Natural killer cell treated with Interleukin-12 subunit alpha and Interleukin-12 subunit beta and Interleukin-15 and Interleukin-18, amount 100 ng/mL, for 72 hours (primary cell): ENCODE measurements at regions not wholly inside any gene's neighbourhood (a gene's known extent, or its start where the extent isn't known, plus 50 kb on each side); places are given as distances from the start of the nearest gene placed in this dataset.

ENCODE experiments used
- ATAC-seq, 2 donors: fragments of 150-1000 bp; cut with Tn5 transposase in 1 of 2; sonication (Bioruptor Pico), chemical (Tn5 transposase) in 1 of 2; 2 replicates each; pipeline ENCODE4 v1.10.0; 2021
- DNase-seq: peaks from one replicate; pipeline ENCODE4 v3.0.0; 2022; ENCODE audit warnings: low spot score
- H3K27ac Mint-ChIP-seq, 2 donors: 1 replicate in 1 of 2; 2 replicates in 1 of 2; pipeline ENCODE4 v1.8.0; 2022; ENCODE audit warnings: mixed read lengths in 2 of 2, mild to moderate bottlenecking in 1 of 2, moderate library complexity in 1 of 2
- H3K27me3 Mint-ChIP-seq, 2 donors: 1 replicate in 1 of 2; 2 replicates in 1 of 2; pipeline ENCODE4 v1.8.0; 2022; ENCODE audit warnings: mixed read lengths in 2 of 2
- H3K36me3 Mint-ChIP-seq: one replicate; pipeline ENCODE4 v1.8.0; 2022; ENCODE audit warnings: mixed read lengths
- H3K4me1 Mint-ChIP-seq, 2 donors: 1 replicate in 1 of 2; 2 replicates in 1 of 2; pipeline ENCODE4 v1.8.0; 2022; ENCODE audit warnings: low read depth in 2 of 2, mixed read lengths in 2 of 2, mild to moderate bottlenecking in 1 of 2
- H3K4me3 Mint-ChIP-seq: one replicate; pipeline ENCODE4 v1.8.0; 2022; ENCODE audit warnings: mixed read lengths
- H3K9me3 Mint-ChIP-seq: 2 replicates; pipeline ENCODE4 v1.8.0; 2022; ENCODE audit warnings: mixed read lengths

DNA sequence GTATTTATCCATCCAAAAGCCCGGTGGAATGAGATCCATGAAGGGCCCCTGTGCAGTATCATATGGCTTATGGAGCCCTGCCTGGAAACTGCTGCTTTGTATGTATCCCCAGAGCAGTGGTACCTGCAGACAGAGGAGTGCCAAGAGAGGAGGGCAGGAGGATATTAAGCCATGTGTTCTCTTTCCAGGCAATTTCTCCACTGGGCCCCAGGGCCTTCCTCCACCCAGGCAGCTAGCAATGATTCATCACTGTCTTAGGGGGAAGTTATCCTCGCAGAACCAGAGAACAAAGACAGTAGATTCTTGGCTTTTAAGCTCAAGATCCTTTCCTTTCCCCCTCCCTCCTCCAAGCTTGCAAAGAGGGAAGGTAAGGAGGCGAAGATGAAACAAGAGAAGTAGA, 98.1 kb downstream of the LRRC30 start:
- Mint-ChIP-seq H3K4me3 (no peak overlapping the region), H3K27ac (no peak overlapping the region), H3K9me3 (peaks cover 3% of the 10 kb centered on the region), H3K4me1 (no peaks in the 10 kb centered on the region), H3K27me3 (no peaks in the 10 kb centered on the region), H3K36me3 (no peaks in the 10 kb centered on the region)
- DNase-seq (no peak), ATAC-seq (no peak)

DNA sequence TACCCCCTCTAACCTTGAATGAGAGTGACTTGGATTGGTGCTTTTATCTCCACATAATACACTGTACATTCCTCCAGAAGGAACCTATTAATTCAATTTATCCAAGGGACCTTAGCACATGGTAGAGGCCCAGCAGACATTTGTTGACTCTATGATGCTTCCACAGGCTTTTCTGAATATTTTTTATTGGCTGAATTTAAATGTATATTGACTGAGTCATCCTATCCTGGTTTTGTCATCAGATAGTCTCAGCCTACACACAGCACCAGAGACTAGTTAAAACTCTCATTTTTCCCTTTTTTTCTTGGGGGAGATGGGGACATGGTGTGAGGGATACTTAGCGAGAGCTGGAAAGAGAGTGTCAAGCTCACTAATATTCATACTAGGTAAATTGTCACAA, 101.6 kb downstream of the LRRC30 start:
- no peaks in the 10 kb centered on the region for H3K4me1 Mint-ChIP-seq
- H3K27ac Mint-ChIP-seq: no peak overlapping the region
- H3K4me3 Mint-ChIP-seq: no peak overlapping the region
- no peak for DNase-seq
- no peaks in the 10 kb centered on the region for H3K36me3 Mint-ChIP-seq
- peaks cover 1% of the 10 kb centered on the region for H3K9me3 Mint-ChIP-seq
- ATAC-seq: no peak
- no peaks in the 10 kb centered on the region for H3K27me3 Mint-ChIP-seq

DNA sequence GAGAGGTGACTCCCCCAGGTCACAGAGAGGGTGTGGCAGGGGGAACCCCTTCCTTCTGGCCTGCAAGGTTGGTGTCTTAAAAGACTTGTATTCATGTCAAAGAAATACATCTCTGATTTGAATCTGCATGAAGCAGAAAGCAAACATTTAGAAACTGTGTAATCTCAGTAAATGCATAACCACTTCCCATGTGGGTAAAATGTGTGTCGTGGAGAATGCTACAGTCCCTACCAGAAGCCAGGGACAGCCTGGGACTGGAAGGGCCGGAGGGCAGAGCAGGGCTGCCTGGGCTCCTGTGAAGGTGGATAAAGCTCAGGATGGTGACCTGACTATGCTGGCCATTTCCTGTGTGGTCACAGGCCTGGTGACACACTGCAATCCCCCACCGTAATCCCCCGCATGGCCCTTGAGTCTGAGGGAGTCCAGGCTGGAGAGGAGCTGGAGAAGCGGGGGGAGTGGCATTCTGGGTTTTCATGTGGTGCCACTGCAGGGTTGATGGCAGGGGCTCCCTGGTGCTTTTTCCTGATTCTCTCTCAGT, 102.2 kb downstream of the LRRC30 start:
- no peak overlapping the region for H3K4me3 Mint-ChIP-seq
- H3K27ac Mint-ChIP-seq: no peak overlapping the region
- DNase-seq (no peak), ATAC-seq (no peak)
- H3K4me1 Mint-ChIP-seq: no peaks in the 10 kb centered on the region
- no peaks in the 10 kb centered on the region for H3K36me3 Mint-ChIP-seq
- no peaks in the 10 kb centered on the region for H3K9me3 Mint-ChIP-seq
- no peaks in the 10 kb centered on the region for H3K27me3 Mint-ChIP-seq

DNA sequence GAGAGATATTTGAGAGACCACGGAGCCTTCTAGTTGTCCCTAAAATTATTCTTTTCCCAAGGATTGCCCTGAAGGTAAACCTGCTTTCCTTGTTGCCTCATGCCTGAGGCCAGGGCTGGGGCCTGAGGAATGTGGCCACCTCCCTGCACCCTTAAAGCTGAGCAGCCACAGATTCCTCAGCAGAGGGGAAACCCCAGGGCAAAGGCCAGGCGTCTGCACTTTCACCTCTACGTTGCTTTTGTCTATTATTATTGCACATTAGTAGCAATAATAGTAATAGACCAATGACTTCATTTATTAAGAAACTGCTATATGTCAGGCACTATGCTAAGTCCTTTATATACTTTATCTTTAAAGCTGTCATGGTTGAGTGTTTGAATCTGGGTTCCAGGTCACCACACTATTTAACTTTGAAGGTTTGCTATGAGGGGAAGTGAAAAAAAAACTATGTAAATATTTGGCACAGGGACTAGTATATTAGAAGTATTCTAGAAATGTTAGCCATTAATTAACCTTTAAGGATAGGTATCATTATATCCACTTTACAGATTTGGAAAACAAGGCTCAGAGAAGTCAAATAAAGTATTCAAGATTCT, 104.2 kb downstream of the LRRC30 start:
- Mint-ChIP-seq H3K27me3 (no peaks in the 10 kb centered on the region), H3K4me1 (no peaks in the 10 kb centered on the region), H3K27ac (no peak overlapping the region), H3K4me3 (no peak overlapping the region), H3K36me3 (no peaks in the 10 kb centered on the region), H3K9me3 (no peaks in the 10 kb centered on the region)
- ATAC-seq (no peak), DNase-seq (no peak)

DNA sequence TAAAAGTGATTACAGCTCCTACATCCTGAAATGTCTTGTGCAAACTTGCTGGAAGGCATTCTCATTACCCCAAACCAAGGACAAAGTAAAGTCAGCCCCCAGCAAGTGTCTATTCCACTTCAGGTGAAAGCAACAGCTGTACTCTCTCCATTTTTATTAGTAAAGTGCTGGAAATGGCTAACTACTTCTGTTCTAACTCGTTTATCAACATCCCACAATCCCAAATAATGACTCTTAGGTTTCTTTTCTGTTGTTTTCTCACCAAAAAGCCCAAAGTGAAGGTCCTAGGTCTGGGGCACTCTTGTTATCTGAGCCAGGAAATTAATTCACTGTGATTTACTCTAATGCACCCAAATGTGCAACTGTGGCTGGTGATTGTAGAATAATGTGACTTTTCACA, 105.7 kb downstream of the LRRC30 start:
- no peaks in the 10 kb centered on the region for H3K4me1 Mint-ChIP-seq
- no peaks in the 10 kb centered on the region for H3K36me3 Mint-ChIP-seq
- H3K4me3 Mint-ChIP-seq: no peak overlapping the region
- no peaks in the 10 kb centered on the region for H3K27me3 Mint-ChIP-seq
- ATAC-seq (no peak), DNase-seq (no peak)
- H3K9me3 Mint-ChIP-seq: no peaks in the 10 kb centered on the region
- no peak overlapping the region for H3K27ac Mint-ChIP-seq

DNA sequence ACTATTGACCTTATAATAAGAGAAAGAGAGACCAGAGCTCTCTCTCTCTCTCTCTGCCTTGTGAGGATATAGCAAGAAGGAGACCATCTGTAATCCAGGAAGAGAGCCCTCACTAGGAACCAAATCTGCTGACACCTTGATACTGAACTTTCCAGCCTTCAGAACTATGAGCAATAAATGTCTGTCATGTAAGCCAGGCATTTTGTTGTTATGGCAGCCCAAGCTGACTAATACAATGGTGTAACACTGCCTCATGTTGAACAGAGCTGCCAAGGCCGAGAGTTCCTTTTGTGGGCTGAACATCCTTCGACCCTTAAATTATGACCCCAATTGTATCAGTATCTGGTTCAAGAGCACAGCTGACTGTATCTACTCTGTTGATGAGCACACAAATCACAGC, 108.0 kb downstream of the LRRC30 start:
- H3K4me3 Mint-ChIP-seq: no peak overlapping the region
- no peaks in the 10 kb centered on the region for H3K4me1 Mint-ChIP-seq
- no peaks in the 10 kb centered on the region for H3K27me3 Mint-ChIP-seq
- no peaks in the 10 kb centered on the region for H3K36me3 Mint-ChIP-seq
- no peak overlapping the region for H3K27ac Mint-ChIP-seq
- DNase-seq (no peak), ATAC-seq (no peak)
- no peaks in the 10 kb centered on the region for H3K9me3 Mint-ChIP-seq

DNA sequence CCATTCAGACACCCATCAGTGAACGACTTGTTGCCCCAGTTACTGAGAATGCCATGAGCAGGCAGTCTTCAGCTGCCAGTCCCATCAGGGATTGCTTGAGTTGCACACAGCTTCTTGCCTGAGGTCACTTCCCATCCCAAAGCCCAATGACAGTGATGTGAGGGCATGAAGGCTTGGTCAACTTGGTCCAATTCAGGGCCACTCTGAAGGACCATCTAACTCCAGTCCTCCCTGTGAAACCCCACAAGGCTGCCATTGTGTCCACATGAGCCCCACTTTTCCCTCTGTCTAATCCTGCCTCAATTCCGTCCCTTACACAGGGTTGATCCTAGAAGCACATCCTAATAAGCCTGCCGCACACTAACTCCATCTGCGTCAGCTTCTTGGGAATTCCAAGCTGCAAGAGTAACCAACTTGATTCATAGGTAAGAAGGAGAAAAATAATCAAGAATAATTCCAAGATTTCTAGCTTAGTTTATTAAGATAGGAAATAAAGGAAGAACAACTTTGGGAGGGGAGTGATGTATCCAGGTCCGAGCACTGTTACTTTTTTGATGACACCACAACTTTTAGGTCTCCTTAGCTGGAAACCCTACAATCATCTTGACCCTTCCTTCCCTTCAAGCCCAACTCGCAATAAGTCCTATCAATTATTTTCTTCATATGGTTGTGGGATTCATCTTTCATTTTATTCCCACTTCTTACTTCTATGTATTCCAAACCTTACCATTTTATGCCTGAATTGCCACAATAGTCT, 110.9 kb downstream of the LRRC30 start:
- H3K27me3 Mint-ChIP-seq: no peaks in the 10 kb centered on the region
- H3K36me3 Mint-ChIP-seq: no peaks in the 10 kb centered on the region
- H3K27ac Mint-ChIP-seq: no peak overlapping the region
- no peaks in the 10 kb centered on the region for H3K9me3 Mint-ChIP-seq
- no peak overlapping the region for H3K4me3 Mint-ChIP-seq
- ATAC-seq (no peak), DNase-seq (no peak)
- no peaks in the 10 kb centered on the region for H3K4me1 Mint-ChIP-seq

DNA sequence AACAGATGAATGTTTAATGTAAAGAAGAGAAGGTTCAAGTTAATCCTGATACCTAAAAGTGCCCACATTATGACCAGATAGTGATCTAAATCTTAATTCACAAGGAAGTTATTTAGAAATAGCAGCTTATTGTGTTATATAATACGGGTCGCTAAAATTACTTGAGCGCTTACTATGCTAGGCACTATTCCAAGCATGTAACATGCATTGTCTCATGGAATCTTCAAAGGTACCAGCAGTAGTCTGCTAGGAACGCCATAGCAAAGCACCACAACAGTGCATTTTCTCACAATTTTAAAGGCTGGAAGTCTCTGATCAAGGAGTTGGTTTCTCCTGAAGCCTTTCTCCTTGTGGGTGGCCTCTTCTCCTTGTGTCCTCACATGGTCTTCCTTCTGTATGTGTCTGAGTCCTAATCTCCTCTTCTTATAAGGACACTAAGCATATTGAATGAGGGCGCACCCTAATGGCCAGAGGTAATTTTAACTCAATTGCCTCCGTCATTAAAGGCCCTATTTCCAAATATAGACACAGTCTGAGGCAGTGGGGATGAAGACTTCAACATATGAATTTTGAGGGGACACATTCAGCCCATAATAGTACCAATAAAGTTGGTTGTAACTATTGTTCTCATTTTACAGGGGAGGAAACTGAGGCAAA, 118.4 kb downstream of the LRRC30 start:
- Mint-ChIP-seq H3K4me3 (no peak overlapping the region), H3K36me3 (no peaks in the 10 kb centered on the region), H3K27ac (no peak overlapping the region), H3K4me1 (no peaks in the 10 kb centered on the region), H3K9me3 (no peaks in the 10 kb centered on the region), H3K27me3 (no peaks in the 10 kb centered on the region)
- ATAC-seq (no peak), DNase-seq (no peak)

DNA sequence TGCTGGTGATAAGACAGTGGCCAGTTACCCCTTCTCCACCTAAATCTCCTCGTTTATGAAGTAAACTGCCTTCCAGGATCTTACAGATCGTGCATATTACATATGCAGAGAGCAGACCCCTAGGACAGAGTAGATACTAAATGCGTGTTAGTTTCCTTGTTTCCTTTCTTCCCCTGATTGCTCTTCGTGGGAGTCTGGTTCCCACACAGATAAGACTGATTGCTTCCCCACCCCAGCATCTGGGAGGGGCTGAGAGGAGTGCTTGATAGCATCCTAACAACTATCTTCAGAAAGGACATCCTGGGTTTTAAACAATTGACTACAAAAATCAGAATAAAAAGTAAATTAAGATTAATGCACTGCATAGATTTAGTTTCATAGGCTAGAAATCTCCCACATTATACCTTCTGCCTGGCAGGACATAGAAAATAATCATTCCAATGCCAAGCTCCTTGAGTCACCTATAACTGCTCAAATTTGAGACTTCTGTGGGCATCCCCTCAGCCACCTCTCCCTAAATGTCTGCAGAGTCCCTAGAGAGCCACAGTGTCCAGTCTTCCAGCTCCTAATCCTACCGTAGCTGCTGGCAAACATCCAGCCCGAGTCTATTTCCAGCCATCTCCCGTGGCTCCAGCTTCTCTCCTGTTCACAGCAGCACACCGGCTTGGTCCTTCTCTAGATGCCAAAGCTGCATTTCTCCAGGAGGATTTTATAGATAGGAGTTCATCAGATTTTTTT, 128.3 kb downstream of the LRRC30 start:
- Mint-ChIP-seq H3K9me3 (no peaks in the 10 kb centered on the region), H3K27ac (no peak overlapping the region), H3K4me1 (no peaks in the 10 kb centered on the region), H3K27me3 (no peaks in the 10 kb centered on the region), H3K36me3 (no peaks in the 10 kb centered on the region), H3K4me3 (no peak overlapping the region)
- ATAC-seq (no peak), DNase-seq (no peak)

DNA sequence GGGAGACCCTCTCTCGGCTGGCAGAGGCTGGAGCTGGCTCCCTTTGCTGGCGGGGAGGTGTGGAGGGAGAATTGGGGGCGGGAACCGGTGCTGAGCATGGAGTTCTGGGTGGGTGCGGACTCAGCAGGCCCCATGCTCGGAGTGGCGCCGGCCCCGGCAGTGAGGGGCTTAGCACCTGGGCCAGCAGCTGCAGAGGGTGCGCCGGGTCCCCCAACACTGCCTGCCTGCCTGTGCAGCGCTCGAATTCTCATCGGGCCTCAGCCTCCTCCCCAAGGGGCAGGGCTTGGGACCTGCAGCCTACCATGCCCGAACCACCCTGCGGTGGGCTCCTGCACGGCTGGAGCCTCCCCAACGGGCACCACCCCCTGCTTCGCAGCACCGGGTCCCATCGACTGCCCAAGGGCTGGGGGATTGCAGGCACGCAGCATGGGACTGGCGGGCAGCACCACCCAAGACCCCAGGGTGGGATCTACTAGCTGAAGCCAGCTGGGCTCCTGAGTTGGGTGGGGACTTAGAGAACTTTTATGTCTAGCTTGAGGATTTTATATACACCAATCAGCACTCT, 129.8 kb downstream of the LRRC30 start:
- Mint-ChIP-seq H3K27ac (no peak overlapping the region), H3K4me1 (no peaks in the 10 kb centered on the region)
- DNase-seq: no peak

DNA sequence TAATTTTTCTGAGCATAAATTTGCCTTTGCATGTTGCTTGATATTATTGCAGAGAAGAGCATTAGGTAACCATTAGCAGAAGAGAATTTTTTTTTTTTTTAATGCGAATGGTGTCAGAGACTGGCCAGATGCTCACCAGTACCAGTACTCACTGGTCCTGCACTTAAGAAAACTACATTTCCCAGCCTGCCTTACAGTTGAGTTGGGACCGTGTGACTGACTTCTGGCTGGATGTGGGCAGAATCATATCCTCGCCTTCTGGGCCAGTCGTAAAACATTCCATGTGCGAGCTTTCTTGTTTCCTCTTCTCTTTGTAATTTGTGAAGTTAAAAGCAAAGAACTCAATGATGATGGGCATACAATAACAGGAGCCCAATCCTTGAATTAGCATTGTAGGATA, 132.4 kb downstream of the LRRC30 start:
- Mint-ChIP-seq H3K9me3 (peaks cover 3% of the 10 kb centered on the region), H3K36me3 (no peaks in the 10 kb centered on the region), H3K27me3 (peaks cover 0 to 2% of the 10 kb centered on the region in 2 donors), H3K4me3 (no peak overlapping the region), H3K4me1 (no peaks in the 10 kb centered on the region), H3K27ac (no peak overlapping the region)
- DNase-seq: no peak
- no peak for ATAC-seq

More for the DNA sequence above, 129.8 kb downstream of the LRRC30 start:
- Mint-ChIP-seq H3K36me3 (no peaks in the 10 kb centered on the region), H3K9me3 (peaks cover 3% of the 10 kb centered on the region), H3K27me3 (peaks cover 0 to 2% of the 10 kb centered on the region in 2 donors), H3K4me3 (no peak overlapping the region)
- ATAC-seq: peak in 1 of 2 donors; percentile 36

DNA sequence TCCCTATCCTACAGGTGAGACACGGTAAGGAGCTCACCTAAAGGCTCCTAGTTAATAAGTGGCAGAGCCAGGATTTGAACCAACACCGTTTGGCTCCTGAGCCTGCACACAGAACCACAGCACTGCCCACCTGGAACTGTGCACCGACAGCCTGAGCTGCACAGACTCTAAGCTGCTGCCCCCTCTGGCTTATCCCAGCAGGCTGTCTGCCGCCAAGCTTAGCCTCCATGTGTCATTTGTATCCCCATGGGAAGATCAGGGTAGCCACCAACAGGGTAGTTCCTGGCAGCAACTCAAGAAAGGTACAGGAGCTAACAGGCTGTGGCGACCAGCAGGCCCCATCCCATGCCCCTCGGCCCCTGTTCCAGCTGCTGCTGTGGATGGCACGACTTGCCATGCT, 135.7 kb downstream of the LRRC30 start:
- H3K27me3 Mint-ChIP-seq: peaks cover 0 to 2% of the 10 kb centered on the region in 2 donors
- H3K4me3 Mint-ChIP-seq: no peak overlapping the region
- peaks cover 0 to 4% of the 10 kb centered on the region in 2 donors for H3K4me1 Mint-ChIP-seq
- DNase-seq (no peak), ATAC-seq (peak in 1 of 2 donors; percentile 48)
- H3K27ac Mint-ChIP-seq: no peak overlapping the region
- H3K9me3 Mint-ChIP-seq: peaks cover 3% of the 10 kb centered on the region
- no peaks in the 10 kb centered on the region for H3K36me3 Mint-ChIP-seq

DNA sequence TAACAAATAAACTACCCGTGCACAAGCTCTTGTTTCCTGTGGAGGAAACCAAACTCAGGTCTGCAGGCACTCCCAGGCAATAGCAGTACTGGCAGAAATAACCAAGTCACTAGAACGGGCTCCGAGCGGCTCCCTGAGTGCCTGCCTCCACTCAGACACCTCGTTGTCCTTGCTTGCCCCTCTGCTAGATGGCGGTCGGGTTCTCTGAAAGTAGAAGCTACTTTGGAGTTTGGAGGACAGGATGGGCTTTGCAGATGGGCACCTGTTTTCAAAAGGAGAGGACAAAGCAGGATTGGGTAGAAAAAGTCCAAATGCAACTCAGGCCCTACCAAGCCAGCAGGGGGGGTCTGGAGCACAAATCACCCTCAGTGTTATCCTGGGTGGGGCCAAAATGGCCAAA, 136.4 kb downstream of the LRRC30 start:
- Mint-ChIP-seq H3K9me3 (peaks cover 3% of the 10 kb centered on the region), H3K4me1 (peaks cover 0 to 6% of the 10 kb centered on the region in 2 donors), H3K4me3 (no peak overlapping the region), H3K27ac (no peak overlapping the region), H3K27me3 (peaks cover 0 to 2% of the 10 kb centered on the region in 2 donors), H3K36me3 (no peaks in the 10 kb centered on the region)
- no peak for ATAC-seq
- DNase-seq: no peak
